Mucosa of rectum (tissue), 2 donors: ENCODE measurements at regions not wholly inside any gene's neighbourhood (a gene's known extent, or its start where the extent isn't known, plus 50 kb on each side); places are given as distances from the start of the nearest gene placed in this dataset.

Experiments used
- H3K27ac ChIP-seq, 2 donors: one replicate each; pipeline ENCODE4 v1.7.0; 2013; ENCODE audit warnings: inconsistent platforms in 2 of 2, low read depth in 2 of 2, low read length in 2 of 2
- H3K27me3 ChIP-seq, 2 donors: one replicate each; pipeline ENCODE4 v1.7.0; 2013; ENCODE audit warnings: low read length in 2 of 2; ENCODE audit not compliant: control insufficient read depth in 2 of 2, insufficient read depth in 2 of 2
- H3K36me3 ChIP-seq, 2 donors: one replicate each; pipeline ENCODE4 v1.7.0; 2013; ENCODE audit warnings: low read length in 2 of 2; ENCODE audit not compliant: control insufficient read depth in 2 of 2, insufficient read depth in 2 of 2
- H3K4me1 ChIP-seq, 2 donors: one replicate each; pipeline ENCODE4 v1.7.0; 2013; ENCODE audit warnings: low read length in 2 of 2, mild to moderate bottlenecking in 1 of 2; ENCODE audit not compliant: control insufficient read depth in 2 of 2, insufficient read depth in 2 of 2
- H3K4me3 ChIP-seq, 2 donors: one replicate each; pipeline ENCODE4 v1.7.0; 2013; ENCODE audit warnings: low read length in 2 of 2
- H3K9ac ChIP-seq, 2 donors: one replicate each; pipeline ENCODE4 v1.7.0; 2013; ENCODE audit warnings: low read length in 2 of 2, low read depth in 1 of 2, mild to moderate bottlenecking in 1 of 2
- H3K9me3 ChIP-seq, 2 donors: one replicate each; pipeline ENCODE4 v1.7.0; 2013; ENCODE audit warnings: low read length in 2 of 2; ENCODE audit not compliant: control insufficient read depth in 2 of 2
- donor health status: healthy.
- donor health status: Normal muscosa, but diverticular disease.

- H3K4me3 ChIP-seq = no peak overlapping the region
These were observed 181.2 kb upstream of the EPHA3 start for GRCh38 chr3:88926221-88926620.

DNA sequence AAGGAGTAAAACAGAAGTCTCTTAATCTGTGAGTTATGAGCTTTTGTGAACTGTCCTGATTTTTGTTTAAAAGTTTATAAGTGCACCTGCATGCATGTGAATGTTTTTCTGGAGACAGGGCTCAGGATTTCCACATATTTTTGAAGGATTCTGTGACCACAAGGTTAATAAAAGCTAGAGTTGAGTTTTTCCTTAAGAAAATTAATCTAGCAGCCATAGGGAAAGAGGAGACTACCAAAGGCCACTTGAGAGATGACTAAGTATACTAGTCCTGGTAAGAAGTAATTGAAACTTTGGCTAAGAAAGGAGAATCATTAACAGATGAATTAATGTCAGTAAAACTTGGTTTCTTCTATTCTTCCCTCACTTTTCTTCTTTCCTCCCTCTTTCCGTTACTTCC, 176.8 kb upstream of the EPHA3 start:
- H3K9ac ChIP-seq = no peak overlapping the region
- H3K27me3 ChIP-seq = no peaks in the 10 kb centered on the region
- no peaks in the 10 kb centered on the region for H3K9me3 ChIP-seq
- H3K27ac ChIP-seq = no peak overlapping the region
- no peaks in the 10 kb centered on the region for H3K36me3 ChIP-seq
- H3K4me3 ChIP-seq = no peak overlapping the region
- no peaks in the 10 kb centered on the region for H3K4me1 ChIP-seq

More at GRCh38 chr3:88926221-88926620, 181.2 kb upstream of the EPHA3 start:
- no peaks in the 10 kb centered on the region for H3K36me3 ChIP-seq
- H3K9ac ChIP-seq = no peak overlapping the region
- H3K27me3 ChIP-seq = no peaks in the 10 kb centered on the region
- H3K4me1 ChIP-seq = no peaks in the 10 kb centered on the region
- no peaks in the 10 kb centered on the region for H3K9me3 ChIP-seq
- no peak overlapping the region for H3K27ac ChIP-seq

GRCh38 chr3:88936831-88937230, 170.6 kb upstream of the EPHA3 start:
- H3K27me3 ChIP-seq = no peaks in the 10 kb centered on the region
- no peaks in the 10 kb centered on the region for H3K9me3 ChIP-seq
- no peak overlapping the region for H3K27ac ChIP-seq
- H3K9ac ChIP-seq = no peak overlapping the region
- H3K4me1 ChIP-seq = no peaks in the 10 kb centered on the region
- no peak overlapping the region for H3K4me3 ChIP-seq
- H3K36me3 ChIP-seq = no peaks in the 10 kb centered on the region

DNA sequence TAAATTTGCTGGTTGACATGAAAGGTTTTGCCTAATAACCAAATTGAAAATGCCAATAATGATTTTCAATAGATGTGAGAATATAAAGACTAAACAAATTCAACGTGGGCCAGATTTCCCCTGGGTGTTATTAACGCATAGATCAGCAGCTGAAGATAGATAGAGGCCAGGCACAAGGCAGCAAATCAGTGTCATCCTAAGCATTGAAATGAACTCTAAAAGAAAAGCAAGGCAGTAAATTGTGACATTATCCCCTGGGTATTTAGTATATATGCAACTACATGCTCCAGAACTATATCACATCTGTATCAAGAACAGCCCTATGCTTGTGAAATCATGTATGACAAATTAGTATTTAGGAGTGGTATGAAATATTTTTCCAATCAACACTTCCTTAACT, 167.1 kb upstream of the EPHA3 start:
- H3K27me3 ChIP-seq = no peaks in the 10 kb centered on the region
- H3K36me3 ChIP-seq = no peaks in the 10 kb centered on the region
- H3K4me3 ChIP-seq = no peak overlapping the region
- H3K9me3 ChIP-seq = no peaks in the 10 kb centered on the region
- no peaks in the 10 kb centered on the region for H3K4me1 ChIP-seq
- no peak overlapping the region for H3K9ac ChIP-seq
- H3K27ac ChIP-seq = no peak overlapping the region

GRCh38 chr3:88947013-88947412, 160.4 kb upstream of the EPHA3 start:
- Histone ChIP-seq H3K27me3 (no peaks in the 10 kb centered on the region), H3K36me3 (no peaks in the 10 kb centered on the region), H3K27ac (no peak overlapping the region), H3K9ac (no peak overlapping the region), H3K4me1 (no peaks in the 10 kb centered on the region), H3K9me3 (no peaks in the 10 kb centered on the region), H3K4me3 (no peak overlapping the region)

- Histone ChIP-seq H3K9me3 (no peaks in the 10 kb centered on the region), H3K4me1 (no peaks in the 10 kb centered on the region), H3K27ac (no peak overlapping the region), H3K27me3 (no peaks in the 10 kb centered on the region), H3K4me3 (no peak overlapping the region), H3K36me3 (no peaks in the 10 kb centered on the region), H3K9ac (no peak overlapping the region)
These were observed 152.6 kb upstream of the EPHA3 start for GRCh38 chr3:88954853-88955252.

DNA sequence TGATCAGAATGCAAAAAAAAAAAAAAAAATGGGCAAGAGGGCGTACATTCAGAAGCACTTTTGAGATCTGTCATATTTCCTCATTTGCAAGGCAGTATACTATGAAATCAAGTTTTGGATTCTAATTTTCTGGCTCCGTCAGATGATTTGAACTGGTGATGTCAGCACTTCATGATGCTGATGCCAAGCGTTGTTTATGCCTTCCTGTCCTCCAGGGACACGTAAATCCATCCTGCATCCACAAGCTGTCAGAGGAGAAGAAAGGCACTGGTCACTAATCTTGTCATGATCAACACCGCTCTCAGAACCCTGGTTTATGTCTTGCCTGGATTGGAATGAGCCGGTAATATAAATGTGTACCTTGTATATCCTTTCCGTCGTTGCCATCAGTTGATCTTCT, 152.1 kb upstream of the EPHA3 start:
- no peak overlapping the region for H3K27ac ChIP-seq
- no peaks in the 10 kb centered on the region for H3K4me1 ChIP-seq
- H3K36me3 ChIP-seq = no peaks in the 10 kb centered on the region
- H3K9me3 ChIP-seq = no peaks in the 10 kb centered on the region
- H3K4me3 ChIP-seq = no peak overlapping the region
- no peak overlapping the region for H3K9ac ChIP-seq
- H3K27me3 ChIP-seq = no peaks in the 10 kb centered on the region

GRCh38 chr3:88957711-88958439, 149.5 kb upstream of the EPHA3 start:
- no peak overlapping the region for H3K27ac ChIP-seq
- H3K27me3 ChIP-seq = no peaks in the 10 kb centered on the region
- no peak overlapping the region for H3K4me3 ChIP-seq
- no peaks in the 10 kb centered on the region for H3K9me3 ChIP-seq
- H3K9ac ChIP-seq = no peak overlapping the region
- no peaks in the 10 kb centered on the region for H3K36me3 ChIP-seq
- H3K4me1 ChIP-seq = no peaks in the 10 kb centered on the region

GRCh38 chr3:88960019-88960418, 147.4 kb upstream of the EPHA3 start:
- no peaks in the 10 kb centered on the region for H3K4me1 ChIP-seq
- H3K27me3 ChIP-seq = no peaks in the 10 kb centered on the region
- no peaks in the 10 kb centered on the region for H3K9me3 ChIP-seq
- H3K36me3 ChIP-seq = no peaks in the 10 kb centered on the region
- H3K9ac ChIP-seq = no peak overlapping the region
- H3K27ac ChIP-seq = no peak overlapping the region
- H3K4me3 ChIP-seq = no peak overlapping the region

DNA sequence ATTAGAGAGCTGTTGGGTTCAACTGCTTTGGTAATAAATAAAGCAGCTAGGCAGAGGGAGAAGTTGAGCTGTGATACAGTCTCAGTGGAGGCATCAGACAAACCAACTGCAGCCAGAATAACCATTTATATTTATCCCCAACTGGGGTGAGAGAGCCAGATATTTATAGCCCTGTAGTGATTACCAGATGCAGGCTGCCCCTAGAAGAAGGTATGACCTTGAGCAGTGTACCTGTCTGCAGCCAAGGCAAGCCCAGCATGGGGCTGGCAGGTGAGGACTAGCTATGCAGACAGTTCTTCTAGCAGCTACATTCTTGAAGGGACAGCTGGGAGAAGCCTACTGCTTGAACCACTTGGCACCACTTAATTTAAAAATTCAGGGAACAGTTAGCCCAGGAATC, 144.4 kb upstream of the EPHA3 start:
- H3K36me3 ChIP-seq = no peaks in the 10 kb centered on the region

GRCh38 chr3:88979760-88980159, 127.7 kb upstream of the EPHA3 start:
- Histone ChIP-seq H3K36me3 (no peaks in the 10 kb centered on the region), H3K27me3 (no peaks in the 10 kb centered on the region), H3K9ac (no peak overlapping the region), H3K4me1 (no peaks in the 10 kb centered on the region), H3K4me3 (no peak overlapping the region), H3K27ac (no peak overlapping the region), H3K9me3 (no peaks in the 10 kb centered on the region)

More for the DNA sequence above, 144.4 kb upstream of the EPHA3 start:
- H3K9ac ChIP-seq = no peak overlapping the region
- H3K27me3 ChIP-seq = no peaks in the 10 kb centered on the region
- H3K4me1 ChIP-seq = no peaks in the 10 kb centered on the region
- H3K9me3 ChIP-seq = no peaks in the 10 kb centered on the region
- H3K4me3 ChIP-seq = no peak overlapping the region
- H3K27ac ChIP-seq = no peak overlapping the region
